ENCODE measurements at regions not wholly inside any gene's neighbourhood (a gene's known extent, or its start where the extent isn't known, plus 50 kb on each side); places are given as distances from the start of the nearest gene placed in this dataset.

GRCh38 chr3:147582642-147583041 lies 173.5 kb downstream of the ZIC1 start:
- no peak for TF ChIP-seq CTCF (IDR thresholded peaks at IDR 0.05 in 4 of 5, conservative IDR thresholded peaks at IDR 0.05 in 1 of 5)
- TF ChIP-seq POLR2A (IDR thresholded peaks at IDR 0.05): no peak
